ENCODE measurements at regions not wholly inside any gene's neighbourhood (a gene's known extent, or its start where the extent isn't known, plus 50 kb on each side); places are given as distances from the start of the nearest gene placed in this dataset.

- DNase-seq (ENCODE audit: low read depth): no peak
Measured at GRCh38 chr1:56189946-56190805, 389.2 kb downstream of the PLPP3 start.

- DNase-seq (ENCODE audit: low read depth): no peak
Measured at GRCh38 chr1:56189454-56189853, 389.9 kb downstream of the PLPP3 start.

- no peak for DNase-seq (ENCODE audit: low read depth)
Measured at GRCh38 chr1:56188855-56189254, 390.5 kb downstream of the PLPP3 start.

GRCh38 chr1:56188221-56188620 is 391.1 kb downstream of the PLPP3 start:
- no peak for DNase-seq (ENCODE audit: low read depth)

GRCh38 chr1:56187405-56187804 is 392.0 kb downstream of the PLPP3 start:
- DNase-seq (ENCODE audit: low read depth): no peak

- peak; percentile 41 for DNase-seq (ENCODE audit: low read depth)
Measured at GRCh38 chr1:56185493-56185892, 393.9 kb downstream of the PLPP3 start.

GRCh38 chr1:56183151-56183550 is 396.2 kb downstream of the PLPP3 start:
- no peak for DNase-seq (ENCODE audit: low read depth)

- no peak for DNase-seq (ENCODE audit: low read depth)
Measured at GRCh38 chr1:56180520-56181190, 398.7 kb downstream of the PLPP3 start.

GRCh38 chr1:56179543-56179942 is 399.8 kb downstream of the PLPP3 start:
- DNase-seq (ENCODE audit: low read depth): no peak

- DNase-seq (ENCODE audit: low read depth): no peak
Measured at GRCh38 chr1:56175211-56175610, 404.2 kb downstream of the PLPP3 start.

GRCh38 chr1:56174176-56174885 is 405.0 kb downstream of the PLPP3 start:
- no peak for DNase-seq (ENCODE audit: low read depth)

GRCh38 chr1:56173736-56174135 is 405.6 kb downstream of the PLPP3 start:
- DNase-seq (ENCODE audit: low read depth): no peak

- DNase-seq (ENCODE audit: low read depth): no peak
Measured at GRCh38 chr1:56171670-56172069, 407.7 kb downstream of the PLPP3 start.

GRCh38 chr1:56170784-56171320 is 408.5 kb downstream of the PLPP3 start:
- DNase-seq (ENCODE audit: low read depth): no peak

GRCh38 chr1:56169856-56170255 is 409.5 kb downstream of the PLPP3 start:
- DNase-seq (ENCODE audit: low read depth): peak; percentile 58

- DNase-seq (ENCODE audit: low read depth): no peak
Measured at GRCh38 chr1:56168176-56168575, 411.2 kb downstream of the PLPP3 start.

GRCh38 chr1:56167596-56167995 is 411.8 kb downstream of the PLPP3 start:
- DNase-seq (ENCODE audit: low read depth): no peak

- DNase-seq (ENCODE audit: low read depth): no peak
Measured at GRCh38 chr1:56160773-56161315, 418.5 kb downstream of the PLPP3 start.

GRCh38 chr1:56156971-56157876 is 422.1 kb downstream of the PLPP3 start:
- DNase-seq (ENCODE audit: low read depth): no peak

- DNase-seq (ENCODE audit: low read depth): no peak
Measured at GRCh38 chr1:56153276-56153675, 426.1 kb downstream of the PLPP3 start.

GRCh38 chr1:56152635-56153034 is 426.7 kb downstream of the PLPP3 start:
- no peak for DNase-seq (ENCODE audit: low read depth)

Measured in EH (cell line).